ENCODE measurements at regions not wholly inside any gene's neighbourhood (a gene's known extent, or its start where the extent isn't known, plus 50 kb on each side); places are given as distances from the start of the nearest gene placed in this dataset.
A peak's percentile ranks its signal among the peaks of the same experiment; 100 is the strongest.

- no peak for DNase-seq (ENCODE audit: low spot score)
These were observed 54.0 kb downstream of the C11orf91 start for GRCh38 chr11:33646629-33647028.

- no peak for DNase-seq (ENCODE audit: low spot score)
These were observed 54.5 kb downstream of the C11orf91 start for GRCh38 chr11:33646168-33646567.

GRCh38 chr11:33645686-33646085 lies 54.9 kb downstream of the C11orf91 start:
- DNase-seq (ENCODE audit: low spot score) = no peak

- DNase-seq (ENCODE audit: low spot score) = no peak
These were observed 57.3 kb downstream of the C11orf91 start for GRCh38 chr11:33643167-33643824.

GRCh38 chr11:33642461-33643166 lies 58.0 kb downstream of the C11orf91 start:
- no peak for DNase-seq (ENCODE audit: low spot score)

DNA sequence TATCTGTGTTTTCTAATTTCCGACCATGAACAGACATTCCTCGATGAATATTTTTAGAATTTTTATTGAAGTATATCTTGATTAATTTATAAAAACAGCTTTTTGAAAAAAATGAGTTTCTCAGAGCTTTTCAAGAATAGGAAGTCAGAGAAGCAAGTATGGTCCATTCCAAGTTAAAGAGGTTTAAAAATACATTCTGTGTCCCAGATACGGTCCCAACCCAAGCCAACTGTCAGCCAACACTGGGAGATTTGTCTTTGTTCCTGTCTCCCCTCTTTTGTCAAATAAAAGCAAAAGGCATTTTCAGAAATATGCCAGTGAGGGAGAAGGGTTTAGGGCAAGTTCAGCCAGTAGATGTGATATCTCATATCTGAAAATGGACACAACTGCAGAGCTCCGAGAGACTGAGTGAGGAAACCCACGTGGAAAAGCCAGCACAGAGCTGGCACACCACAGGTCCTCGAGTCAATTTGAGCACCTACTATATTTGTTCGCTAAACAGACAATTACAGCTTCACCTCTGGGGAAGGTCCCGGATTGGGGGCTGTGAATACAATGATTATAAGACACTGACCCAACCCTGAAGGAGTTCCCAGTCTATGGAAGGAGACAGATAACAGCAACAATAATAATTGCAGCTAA lies 59.8 kb downstream of the C11orf91 start:
- DNase-seq (ENCODE audit: low spot score) = no peak

GRCh38 chr11:33638608-33639007 lies 62.0 kb downstream of the C11orf91 start:
- DNase-seq (ENCODE audit: low spot score) = no peak

GRCh38 chr11:33636104-33636503 lies 64.5 kb downstream of the C11orf91 start:
- no peak for DNase-seq (ENCODE audit: low spot score)

DNA sequence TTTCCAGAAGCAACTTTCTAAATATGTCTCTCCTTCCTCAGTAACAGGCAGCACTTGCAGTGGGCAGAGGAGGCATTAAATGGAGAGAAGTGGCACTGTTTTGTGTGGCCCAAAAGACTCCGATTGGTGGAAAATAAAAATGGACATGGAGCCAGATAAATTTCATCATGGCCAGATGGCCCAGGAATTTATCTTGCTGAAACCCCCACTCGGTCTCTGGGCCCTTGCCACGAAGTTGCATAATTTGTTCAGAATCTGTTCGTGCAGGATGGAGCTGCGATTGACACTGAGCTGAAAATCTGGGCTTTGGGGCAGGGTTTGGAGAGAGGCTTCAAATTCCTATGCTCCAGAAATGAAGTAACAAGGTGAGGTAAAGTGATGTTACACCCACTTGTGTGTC lies 65.5 kb downstream of the C11orf91 start:
- DNase-seq (ENCODE audit: low spot score) = peak; percentile 59

DNA sequence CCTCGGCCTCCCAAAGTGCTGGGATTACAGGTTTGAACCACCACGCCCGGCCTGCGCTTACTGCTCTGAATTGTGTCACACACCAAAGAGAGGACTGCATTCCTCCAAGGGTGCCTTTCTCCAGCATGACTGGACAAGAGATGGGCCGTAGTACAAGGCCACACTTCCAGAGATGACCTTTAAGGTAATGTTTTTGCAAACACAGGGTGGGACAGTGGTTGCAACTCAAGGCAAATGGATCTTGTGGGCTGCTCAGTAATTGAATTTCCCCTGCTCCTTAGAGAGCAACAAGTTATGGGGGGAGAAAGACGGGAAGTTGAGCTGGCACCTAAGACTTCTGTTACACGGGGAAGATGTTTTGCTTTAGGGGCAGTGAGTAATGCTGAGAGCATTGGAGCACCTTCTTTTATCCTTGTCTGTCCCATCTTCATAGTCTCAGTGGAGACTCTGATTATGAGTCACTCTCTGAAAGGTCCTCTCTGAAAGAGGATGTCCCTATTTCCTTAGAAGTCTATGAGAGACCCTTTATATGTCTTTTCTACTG lies 66.3 kb downstream of the C11orf91 start:
- no peak for DNase-seq (ENCODE audit: low spot score)

GRCh38 chr11:33633251-33634003 lies 67.2 kb downstream of the C11orf91 start:
- DNase-seq (ENCODE audit: low spot score) = no peak

DNA sequence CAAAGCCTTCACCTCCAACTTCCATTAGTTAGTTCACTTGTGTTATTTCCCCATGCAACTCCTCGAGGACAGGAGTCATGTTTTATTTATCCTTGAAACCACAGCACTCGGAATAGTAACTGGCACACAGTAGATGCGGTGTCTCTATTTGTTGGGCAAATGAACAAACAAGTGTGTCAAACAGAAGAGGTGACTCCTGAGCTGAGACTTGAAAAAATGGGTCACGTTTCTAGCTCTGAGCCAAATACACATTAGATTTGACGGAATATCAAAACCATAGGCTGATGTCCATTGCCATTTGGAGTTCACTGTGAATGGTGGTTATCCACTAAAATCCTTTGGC lies 68.9 kb downstream of the C11orf91 start:
- DNase-seq (ENCODE audit: low spot score) = no peak

GRCh38 chr11:33630936-33631748 lies 69.5 kb downstream of the C11orf91 start:
- peak; percentile 65 for DNase-seq (ENCODE audit: low spot score)

- no peak for DNase-seq (ENCODE audit: low spot score)
These were observed 76.5 kb downstream of the C11orf91 start for GRCh38 chr11:33624083-33624482.

DNA sequence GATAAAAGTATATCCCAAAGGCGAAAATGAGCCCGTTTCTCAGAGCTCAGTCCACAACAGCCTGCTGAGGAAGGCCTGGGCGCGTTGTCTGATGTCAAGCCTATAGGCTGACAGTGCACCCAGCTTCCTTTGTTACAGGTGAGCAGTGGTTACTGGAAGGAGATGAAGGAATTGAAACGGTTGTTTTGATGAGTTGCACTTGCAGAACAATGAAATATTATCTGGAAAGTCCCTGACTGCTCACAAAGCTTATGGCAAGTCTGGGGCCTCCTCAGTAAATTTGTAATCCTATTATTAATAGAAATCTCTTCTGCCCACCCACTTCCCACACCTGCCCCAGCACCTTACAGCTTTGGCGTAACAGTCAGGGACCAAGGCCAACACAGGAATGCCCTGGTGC lies 77.8 kb downstream of the C11orf91 start:
- DNase-seq (ENCODE audit: low spot score) = no peak

DNA sequence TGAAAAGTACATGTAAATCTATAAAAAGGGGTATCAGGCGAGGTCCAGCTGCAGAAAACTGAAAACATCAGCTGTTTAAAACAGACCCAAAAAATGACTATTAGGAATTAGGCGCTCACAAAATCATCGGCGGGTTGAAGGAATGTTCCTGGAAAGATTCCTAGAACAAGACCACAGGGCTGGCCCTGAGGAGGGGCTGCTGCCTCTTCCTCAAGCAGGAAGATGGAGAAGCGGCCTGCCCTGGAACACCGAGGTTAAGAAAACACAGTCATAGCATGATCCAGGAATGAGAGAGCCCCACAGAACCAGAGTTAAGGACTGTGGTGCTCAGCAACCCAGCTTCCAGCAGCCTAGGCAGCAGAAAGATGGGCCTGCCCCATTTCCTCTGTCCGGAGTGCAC lies 78.4 kb downstream of the C11orf91 start:
- peak; percentile 22 for DNase-seq (ENCODE audit: low spot score)

- DNase-seq (ENCODE audit: low spot score) = no peak
These were observed 80.0 kb downstream of the C11orf91 start for GRCh38 chr11:33620423-33621171.

DNA sequence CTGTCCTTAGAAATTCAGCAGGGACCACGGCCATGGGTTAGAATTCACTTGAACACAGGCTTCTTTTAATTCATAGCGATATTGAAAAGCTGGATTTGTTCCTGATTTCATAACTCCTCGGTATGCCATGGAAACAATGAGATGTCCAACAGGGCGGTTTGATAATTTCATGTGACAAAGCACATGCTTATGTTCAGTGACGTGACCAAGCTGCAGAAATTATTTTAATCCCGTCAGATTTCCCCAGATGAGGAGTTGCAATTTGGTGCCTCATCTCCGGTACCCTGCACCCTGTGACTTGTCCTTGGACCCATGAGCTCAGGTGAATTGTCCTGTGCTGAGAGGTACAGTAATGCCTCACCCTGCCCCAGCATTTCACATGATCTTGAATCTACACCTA lies 81.7 kb downstream of the C11orf91 start:
- DNase-seq (ENCODE audit: low spot score) = no peak

- DNase-seq (ENCODE audit: low spot score) = no peak
These were observed 82.3 kb downstream of the C11orf91 start for GRCh38 chr11:33618351-33618710.

DNA sequence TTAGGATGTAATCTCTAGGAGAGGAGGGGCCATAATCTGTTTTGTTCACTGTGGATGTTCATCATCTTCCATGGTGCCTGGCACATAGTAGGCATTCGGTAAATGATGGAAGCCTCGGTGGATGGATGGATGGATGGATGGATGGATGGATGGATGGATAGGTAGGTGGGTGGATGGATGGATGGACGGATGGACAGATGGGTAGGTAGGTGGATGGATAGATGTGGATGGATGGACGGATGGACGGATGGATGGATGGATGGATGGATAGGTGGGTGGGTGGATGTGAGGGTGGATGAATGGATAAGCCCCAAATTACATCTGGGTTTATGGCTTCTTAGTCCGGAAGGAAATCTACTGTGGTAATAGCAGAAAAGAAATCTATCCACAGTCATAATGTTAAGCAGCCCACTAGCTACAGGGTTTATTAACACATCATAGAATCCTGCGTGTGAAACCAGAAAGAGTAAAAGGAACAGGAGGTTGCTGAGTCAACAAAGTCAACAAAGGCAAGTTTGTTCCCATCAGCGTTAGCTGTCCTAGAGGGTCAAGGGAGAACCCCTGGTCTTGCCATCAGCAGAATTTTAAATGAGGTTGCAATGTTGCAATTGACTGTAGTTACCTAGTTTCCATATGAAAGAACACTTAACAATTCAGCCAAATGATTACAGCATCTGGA lies 82.8 kb downstream of the C11orf91 start:
- DNase-seq (ENCODE audit: low spot score) = no peak
